Vagina (tissue), 2 donors: ENCODE measurements at regions not wholly inside any gene's neighbourhood (a gene's known extent, or its start where the extent isn't known, plus 50 kb on each side); places are given as distances from the start of the nearest gene placed in this dataset.

Experiments used
- CTCF ChIP-seq, 3 experiments: fragments of 450-650 bp in 2 of 3; fragments of 200-600 bp in 1 of 3; sonication (generic) in 1 of 3; IDR thresholded peaks; one replicate each; pipeline ENCODE4 v1.5.1; 2017 to 2019; ENCODE audit warnings: antibody characterized with exemption in 3 of 3, mild to moderate bottlenecking in 2 of 3, moderate library complexity in 2 of 3
- POLR2A ChIP-seq, 2 donors: fragments of 450-650 bp; IDR thresholded peaks; one replicate each; pipeline ENCODE4 v1.6.1; 2017; ENCODE audit warnings: antibody characterized with exemption in 2 of 2, mild to moderate bottlenecking in 2 of 2, moderate library complexity in 2 of 2
- POLR2AphosphoS5 ChIP-seq, 2 donors: sonication (generic); formaldehyde crosslinking; IDR thresholded peaks; one replicate each; pipeline ENCODE4 v1.9.0; 2017; ENCODE audit warnings: antibody characterized with exemption in 2 of 2, mild to moderate bottlenecking in 2 of 2, low read depth in 1 of 2; ENCODE audit not compliant: insufficient read depth in 1 of 2

- TF ChIP-seq POLR2A (IDR thresholded peaks at IDR 0.05) (no peak), CTCF (IDR thresholded peaks at IDR 0.05) (no peak), POLR2AphosphoS5 (IDR thresholded peaks at IDR 0.05; ENCODE audit: insufficient read depth in 1 of 2, low read depth in 1 of 2) (no peak)
Observed at GRCh38 chr2:215532844-215533243, 97.0 kb upstream of the FN1 start.
